ENCODE measurements at regions not wholly inside any gene's neighbourhood (a gene's known extent, or its start where the extent isn't known, plus 50 kb on each side); places are given as distances from the start of the nearest gene placed in this dataset.

DNA sequence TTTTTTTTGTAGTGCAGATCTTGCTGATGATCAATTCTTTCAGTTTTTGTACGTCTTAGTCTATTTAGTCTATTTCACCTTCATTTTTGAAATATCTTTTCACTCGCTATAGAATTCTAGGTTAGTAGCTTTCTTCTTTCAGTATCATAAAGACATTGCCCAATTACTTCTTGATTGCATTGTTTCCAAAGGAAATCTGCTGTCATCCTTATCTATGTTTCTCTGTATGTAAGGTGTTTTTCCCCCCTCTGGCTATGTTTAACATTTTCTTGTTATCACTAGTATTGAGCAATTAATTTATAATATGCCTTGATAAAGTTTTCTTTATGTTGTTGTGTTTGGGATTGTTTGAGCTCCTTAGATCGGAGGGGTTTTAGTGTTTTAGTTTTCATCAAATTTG, 171.9 kb downstream of the BMP4 start:
- 0 out of 2 replicates have a peak, but pooled peaks cover 3% of the 10 kb centered on the region for H3K9me2 ChIP-seq (replicated peaks; ENCODE audit: insufficient read depth, low read length)
- H3K27ac ChIP-seq (ENCODE audit: low read depth, low read length): no peak overlapping the region
- no peak for TF ChIP-seq EZH2phosphoT487 (conservative IDR thresholded peaks at IDR 0.05; ENCODE audit: low read length)
- TF ChIP-seq, protein P1, sequence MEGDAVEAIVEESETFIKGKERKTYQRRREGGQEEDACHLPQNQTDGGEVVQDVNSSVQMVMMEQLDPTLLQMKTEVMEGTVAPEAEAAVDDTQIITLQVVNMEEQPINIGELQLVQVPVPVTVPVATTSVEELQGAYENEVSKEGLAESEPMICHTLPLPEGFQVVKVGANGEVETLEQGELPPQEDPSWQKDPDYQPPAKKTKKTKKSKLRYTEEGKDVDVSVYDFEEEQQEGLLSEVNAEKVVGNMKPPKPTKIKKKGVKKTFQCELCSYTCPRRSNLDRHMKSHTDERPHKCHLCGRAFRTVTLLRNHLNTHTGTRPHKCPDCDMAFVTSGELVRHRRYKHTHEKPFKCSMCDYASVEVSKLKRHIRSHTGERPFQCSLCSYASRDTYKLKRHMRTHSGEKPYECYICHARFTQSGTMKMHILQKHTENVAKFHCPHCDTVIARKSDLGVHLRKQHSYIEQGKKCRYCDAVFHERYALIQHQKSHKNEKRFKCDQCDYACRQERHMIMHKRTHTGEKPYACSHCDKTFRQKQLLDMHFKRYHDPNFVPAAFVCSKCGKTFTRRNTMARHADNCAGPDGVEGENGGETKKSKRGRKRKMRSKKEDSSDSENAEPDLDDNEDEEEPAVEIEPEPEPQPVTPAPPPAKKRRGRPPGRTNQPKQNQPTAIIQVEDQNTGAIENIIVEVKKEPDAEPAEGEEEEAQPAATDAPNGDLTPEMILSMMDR (IDR thresholded peaks at IDR 0.05; ENCODE audit: insufficient read depth, low read length, poor library complexity, severe bottlenecking): no peak

DNA sequence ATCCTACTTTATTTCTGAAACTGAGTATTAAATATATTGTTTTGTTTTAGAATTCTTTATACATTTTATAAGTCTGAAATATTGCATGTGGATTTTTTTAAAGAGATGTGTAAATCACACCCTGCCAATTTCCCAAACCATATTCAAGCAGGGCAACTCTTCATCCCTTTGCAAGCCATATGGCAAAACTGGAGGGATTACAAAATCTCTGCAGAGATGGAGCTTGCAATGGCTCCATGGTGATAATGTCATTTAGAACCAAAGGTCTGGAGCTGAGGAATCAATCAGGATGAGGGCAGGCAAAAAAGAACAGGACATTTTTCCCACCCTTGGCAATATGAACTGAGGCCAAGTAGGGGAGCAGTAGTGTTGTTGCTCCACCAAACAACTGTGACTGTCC, 173.4 kb downstream of the BMP4 start:
- Histone ChIP-seq H4K20me1 (ENCODE audit: low read depth, low read length) (no peaks in the 10 kb centered on the region), H3K9me2 (replicated peaks; ENCODE audit: insufficient read depth, low read length) (0 out of 2 replicates have a peak, but pooled peaks cover 3% of the 10 kb centered on the region), H3K4me2 (ENCODE audit: low read depth, low read length, poor library complexity, severe bottlenecking) (no peak overlapping the region), H2AFZ (ENCODE audit: low read depth, low read length, severe bottlenecking) (no peak overlapping the region), H3F3A (ENCODE audit: insufficient read depth) (no peaks in the 10 kb centered on the region), H3K27ac (ENCODE audit: low read depth, low read length) (no peak overlapping the region), H3K36me3 (ENCODE audit: low read length) (no peaks in the 10 kb centered on the region), H3K79me2 (ENCODE audit: insufficient read depth, low read length) (no peaks in the 10 kb centered on the region), H3K9ac (ENCODE audit: low read length) (no peak overlapping the region), H3K27me3 (ENCODE audit: low read length) (no peaks in the 10 kb centered on the region), H3K9me3 (ENCODE audit: insufficient read depth, low read length) (peaks cover 6% of the 10 kb centered on the region; the same call in 1 of the 2 replicates), H3K4me3 (ENCODE audit: insufficient read depth, low read length, poor library complexity, severe bottlenecking) (no peak overlapping the region)
- TF ChIP-seq, protein P1 (IDR thresholded peaks at IDR 0.05; ENCODE audit: insufficient read depth, low read length, poor library complexity, severe bottlenecking): no peak
- no peak for TF ChIP-seq EZH2phosphoT487 (conservative IDR thresholded peaks at IDR 0.05; ENCODE audit: low read length)

More for the DNA sequence above, 171.9 kb downstream of the BMP4 start:
- Histone ChIP-seq H3K27me3 (ENCODE audit: low read length) (no peaks in the 10 kb centered on the region), H3K36me3 (ENCODE audit: low read length) (no peaks in the 10 kb centered on the region), H3K79me2 (ENCODE audit: insufficient read depth, low read length) (no peaks in the 10 kb centered on the region), H3K4me2 (ENCODE audit: low read depth, low read length, poor library complexity, severe bottlenecking) (no peak overlapping the region), H3K9me3 (ENCODE audit: insufficient read depth, low read length) (peaks cover 6% of the 10 kb centered on the region; the same call in 1 of the 2 replicates), H3F3A (ENCODE audit: insufficient read depth) (no peaks in the 10 kb centered on the region), H3K4me3 (ENCODE audit: insufficient read depth, low read length, poor library complexity, severe bottlenecking) (no peak overlapping the region), H4K20me1 (ENCODE audit: low read depth, low read length) (no peaks in the 10 kb centered on the region), H2AFZ (ENCODE audit: low read depth, low read length, severe bottlenecking) (no peak overlapping the region), H3K9ac (ENCODE audit: low read length) (no peak overlapping the region)

DNA sequence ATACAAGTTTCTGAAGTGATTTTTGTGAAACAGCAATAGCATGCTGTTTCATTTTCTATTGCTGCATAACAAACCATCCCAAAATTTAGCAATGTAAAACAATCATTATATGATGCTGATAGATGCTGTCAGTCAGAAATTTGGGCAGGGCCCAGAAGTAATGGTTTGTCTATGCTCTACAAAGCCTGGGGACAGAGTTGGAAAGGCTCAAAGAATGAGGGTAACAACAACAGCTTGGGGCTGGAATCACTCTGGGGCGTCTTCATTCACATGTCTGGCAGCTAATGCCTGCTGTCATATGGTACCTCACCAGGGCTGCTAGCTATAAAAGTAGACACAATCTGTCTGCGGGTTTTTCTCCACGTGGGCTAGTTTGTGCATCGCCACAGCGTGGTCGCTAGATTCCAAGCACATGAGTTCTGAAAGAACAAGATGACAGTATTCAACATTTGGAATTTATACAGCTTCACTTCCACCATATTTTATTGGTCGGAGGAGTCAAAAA, 176.5 kb downstream of the BMP4 start:
- TF ChIP-seq, protein P1 (IDR thresholded peaks at IDR 0.05; ENCODE audit: insufficient read depth, low read length, poor library complexity, severe bottlenecking): no peak
- no peak for TF ChIP-seq EZH2phosphoT487 (conservative IDR thresholded peaks at IDR 0.05; ENCODE audit: low read length)
- no peaks in the 10 kb centered on the region for H3K9me2 ChIP-seq (replicated peaks; ENCODE audit: insufficient read depth, low read length)
- no peaks in the 10 kb centered on the region for H3K27me3 ChIP-seq (ENCODE audit: low read length)

More for the DNA sequence above, 176.5 kb downstream of the BMP4 start:
- Histone ChIP-seq H3K27ac (ENCODE audit: low read depth, low read length) (no peak overlapping the region), H3K4me3 (ENCODE audit: insufficient read depth, low read length, poor library complexity, severe bottlenecking) (no peak overlapping the region), H3K4me2 (ENCODE audit: low read depth, low read length, poor library complexity, severe bottlenecking) (no peak overlapping the region), H3K36me3 (ENCODE audit: low read length) (no peaks in the 10 kb centered on the region), H3K79me2 (ENCODE audit: insufficient read depth, low read length) (no peaks in the 10 kb centered on the region), H4K20me1 (ENCODE audit: low read depth, low read length) (no peaks in the 10 kb centered on the region), H2AFZ (ENCODE audit: low read depth, low read length, severe bottlenecking) (no peak overlapping the region), H3F3A (ENCODE audit: insufficient read depth) (no peaks in the 10 kb centered on the region), H3K9ac (ENCODE audit: low read length) (no peak overlapping the region), H3K9me3 (ENCODE audit: insufficient read depth, low read length) (peaks cover 2% of the 10 kb centered on the region; the same call in 1 of the 2 replicates)

All from SU-DHL-6 (cell line).